COLO829 (cell line): ENCODE measurements at regions not wholly inside any gene's neighbourhood (a gene's known extent, or its start where the extent isn't known, plus 50 kb on each side); places are given as distances from the start of the nearest gene placed in this dataset.

Source experiments
- DNase-seq: peaks from one replicate; pipeline ENCODE4 v3.0.0; 2012; ENCODE audit warnings: low spot score

GRCh38 chr9:89723469-89724100, 118.8 kb downstream of the GADD45G start:
- no peak for DNase-seq

GRCh38 chr9:89724659-89725058, 119.8 kb downstream of the GADD45G start:
- no peak for DNase-seq

DNA sequence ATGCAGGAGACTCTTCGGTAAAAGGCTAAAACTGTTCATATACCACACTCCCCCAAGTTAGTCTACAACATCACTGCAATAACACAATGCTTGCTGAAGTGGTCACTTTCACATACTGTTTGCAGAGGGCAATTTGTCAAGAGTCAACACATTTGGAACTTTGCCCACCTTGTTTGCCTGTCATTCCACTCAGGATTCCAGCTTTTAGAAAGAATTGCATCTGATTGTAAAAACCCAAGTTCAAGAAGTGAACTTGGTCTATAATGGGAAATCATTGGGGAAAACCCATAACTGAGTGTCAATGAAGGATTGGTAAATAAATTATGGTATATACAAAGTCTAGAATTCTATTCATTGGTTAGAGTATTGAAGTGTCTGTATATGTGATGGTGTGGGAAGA, 120.5 kb downstream of the GADD45G start:
- no peak for DNase-seq

- no peak for DNase-seq
These were observed 125.2 kb downstream of the GADD45G start for GRCh38 chr9:89729954-89730530.

DNA sequence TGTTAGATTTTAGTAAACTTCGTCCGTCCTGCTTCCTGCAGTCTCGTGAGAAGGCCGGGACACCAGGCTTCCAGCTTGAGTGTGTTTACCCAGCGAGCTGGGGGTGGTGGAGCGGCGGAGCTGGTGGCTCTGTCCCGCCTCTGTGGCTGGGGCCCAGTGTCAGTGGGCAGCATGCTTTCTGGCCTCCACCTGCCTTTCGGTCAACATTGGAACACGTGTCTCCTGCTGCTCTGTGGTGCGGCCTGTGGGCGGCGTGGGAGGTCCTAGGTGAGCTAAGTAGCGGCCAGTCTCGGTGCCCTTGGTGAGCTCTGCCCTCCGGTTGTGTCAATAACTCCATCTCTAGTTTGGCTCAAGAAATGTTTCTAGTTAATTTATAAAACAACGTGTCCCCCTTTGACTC, 125.9 kb downstream of the GADD45G start:
- no peak for DNase-seq

DNA sequence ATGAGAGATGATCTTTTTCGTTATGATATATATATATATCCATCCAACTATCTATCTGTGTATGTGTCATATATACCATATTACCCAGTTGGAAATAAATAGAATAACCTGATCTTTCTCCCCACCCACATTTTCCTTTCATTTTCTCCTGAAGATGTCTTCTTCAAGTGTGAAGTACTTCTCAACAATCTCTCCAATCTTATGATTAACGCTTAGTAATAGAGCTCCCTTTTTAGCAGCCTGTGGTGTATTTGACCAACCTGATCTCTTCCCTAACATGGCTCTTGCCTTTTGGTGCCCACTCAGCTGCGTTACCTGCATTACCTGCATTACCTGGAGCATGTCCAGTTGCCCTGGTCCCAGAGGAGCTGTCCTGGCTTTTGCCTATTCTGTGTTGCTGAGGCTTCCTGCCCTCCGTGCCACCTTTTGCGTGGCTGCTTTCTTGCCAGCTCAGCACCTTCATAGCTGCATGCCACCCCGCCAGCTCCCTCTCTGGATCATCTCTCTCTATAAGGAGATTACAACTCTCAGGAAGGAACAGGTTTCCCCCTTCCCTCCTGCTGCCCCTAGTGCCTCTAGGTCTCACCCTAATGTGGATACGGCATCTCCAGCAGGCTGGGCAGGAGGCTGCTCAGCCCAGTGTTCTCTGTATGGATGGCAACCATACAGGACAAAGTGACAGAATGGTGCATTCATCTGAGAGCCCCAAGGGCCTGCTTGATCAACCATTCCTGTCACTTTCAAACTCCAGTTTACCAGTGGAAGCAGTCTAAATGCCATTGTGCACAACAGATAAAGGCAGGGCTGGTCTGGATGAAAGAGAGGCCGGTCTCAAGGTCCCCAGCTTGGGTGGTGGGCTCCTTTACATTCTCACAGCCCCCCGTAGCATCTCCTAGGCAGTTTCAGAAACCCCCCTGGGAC, 126.7 kb downstream of the GADD45G start:
- no peak for DNase-seq

DNA sequence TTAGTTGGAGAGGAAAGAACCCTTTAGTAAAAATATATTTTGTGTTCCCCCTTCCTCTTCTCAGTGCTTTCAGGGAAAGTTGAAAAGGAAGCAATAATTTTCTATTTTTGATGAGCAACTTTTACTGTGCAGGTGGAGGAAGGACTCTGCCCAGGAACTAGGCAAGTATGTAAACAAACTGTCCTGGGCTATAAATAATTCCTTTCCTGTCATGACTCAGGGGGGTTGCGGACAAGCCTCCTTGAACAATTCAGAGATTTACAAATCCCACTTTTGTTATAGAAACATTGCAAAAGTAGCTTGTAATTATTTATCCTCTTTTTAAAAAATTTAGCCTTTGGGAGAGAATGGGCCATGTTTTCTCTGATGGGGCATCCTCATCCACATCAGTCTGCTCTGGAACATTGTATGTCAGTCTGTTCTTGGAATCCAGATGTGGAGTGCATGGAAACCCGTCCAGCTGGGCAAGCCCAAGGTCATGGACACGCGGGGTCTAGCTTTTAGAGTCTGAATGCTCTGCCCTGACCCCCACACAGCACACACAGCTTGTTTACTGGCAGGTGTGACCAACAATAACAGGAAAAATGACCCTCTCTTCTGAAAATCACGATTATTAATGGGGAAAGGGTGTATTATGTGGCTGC, 127.6 kb downstream of the GADD45G start:
- DNase-seq = no peak

- DNase-seq = no peak
These were observed 128.1 kb downstream of the GADD45G start for GRCh38 chr9:89732939-89733324.

DNA sequence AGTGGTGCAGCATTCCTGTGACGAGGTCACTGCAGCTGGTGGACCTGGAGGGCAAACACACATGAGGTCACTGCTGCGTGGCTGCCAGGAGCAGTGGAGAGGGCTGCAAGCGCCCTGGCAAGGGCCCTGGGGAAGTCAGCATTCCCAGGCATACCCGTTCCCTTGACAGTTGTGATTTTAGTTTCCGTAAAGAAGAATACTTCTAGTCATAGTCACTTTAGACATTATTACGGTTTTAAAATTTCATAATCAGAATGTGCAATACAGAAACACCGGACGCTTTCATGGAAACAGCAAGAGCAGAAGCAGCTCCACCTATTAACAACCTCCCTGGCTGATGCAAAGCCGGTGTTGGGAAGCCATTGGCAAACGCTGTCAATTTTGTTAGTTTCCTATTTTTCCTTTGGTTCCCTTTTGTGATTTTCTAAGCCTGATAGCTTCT, 129.8 kb downstream of the GADD45G start:
- no peak for DNase-seq

GRCh38 chr9:89738137-89738932, 133.5 kb downstream of the GADD45G start:
- no peak for DNase-seq

GRCh38 chr9:89739511-89739910, 134.7 kb downstream of the GADD45G start:
- DNase-seq = no peak

- DNase-seq = no peak
These were observed 135.1 kb downstream of the GADD45G start for GRCh38 chr9:89739916-89740315.

- no peak for DNase-seq
These were observed 135.9 kb downstream of the GADD45G start for GRCh38 chr9:89740722-89741121.

DNA sequence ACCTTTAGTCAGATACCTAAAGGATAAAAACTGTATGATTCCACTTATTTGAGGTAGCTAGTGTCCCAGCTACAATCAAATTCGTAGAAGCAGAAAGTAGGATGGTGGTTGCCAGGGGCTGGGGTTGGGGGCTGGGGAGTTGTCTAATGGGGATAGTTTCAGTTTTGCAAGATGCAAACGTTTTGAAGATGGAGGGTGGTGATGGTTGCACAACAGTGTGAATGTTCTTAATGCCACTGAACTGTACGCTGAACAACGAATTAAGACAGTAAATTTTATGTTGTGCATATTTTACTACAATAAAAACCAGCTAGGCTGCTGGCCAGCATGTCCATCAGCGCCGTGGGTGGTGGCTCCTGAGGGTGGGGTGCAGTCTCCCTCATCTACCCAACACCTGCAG, 137.8 kb downstream of the GADD45G start:
- no peak for DNase-seq

- no peak for DNase-seq
These were observed 138.4 kb downstream of the GADD45G start for GRCh38 chr9:89743216-89743572.

DNA sequence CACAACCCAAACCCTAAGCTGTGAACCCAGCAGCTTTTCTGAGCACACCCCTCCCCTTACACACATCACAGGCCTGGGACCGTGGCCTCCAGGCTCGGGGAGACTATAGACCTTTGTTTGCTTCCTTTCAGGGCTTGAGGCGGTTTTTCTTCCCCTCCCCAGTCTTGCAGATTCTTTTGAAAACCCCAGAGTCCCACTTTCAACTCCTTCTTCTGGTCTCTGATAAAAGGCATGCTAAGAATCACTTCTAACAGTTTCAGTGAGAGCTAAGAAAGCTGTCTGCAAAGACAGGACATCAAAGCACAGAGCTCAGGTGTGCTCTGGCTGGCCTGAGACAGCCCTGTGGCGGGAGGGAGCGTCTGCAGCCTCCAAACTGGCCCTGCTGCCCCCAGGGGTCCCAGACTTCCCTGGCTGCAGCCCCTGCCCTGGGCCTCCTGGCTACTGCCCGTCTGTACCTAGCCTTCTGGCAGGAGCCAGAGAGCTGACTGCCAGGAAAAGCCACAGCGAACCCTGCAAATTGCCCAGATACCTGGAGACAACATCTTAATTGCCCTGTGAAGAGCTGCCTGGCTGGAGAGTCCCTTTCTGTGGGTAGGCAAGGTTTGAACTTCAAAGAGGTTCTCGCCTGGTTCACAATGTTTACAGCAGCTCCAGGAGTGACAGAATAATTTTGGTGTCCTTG, 138.9 kb downstream of the GADD45G start:
- no peak for DNase-seq

DNA sequence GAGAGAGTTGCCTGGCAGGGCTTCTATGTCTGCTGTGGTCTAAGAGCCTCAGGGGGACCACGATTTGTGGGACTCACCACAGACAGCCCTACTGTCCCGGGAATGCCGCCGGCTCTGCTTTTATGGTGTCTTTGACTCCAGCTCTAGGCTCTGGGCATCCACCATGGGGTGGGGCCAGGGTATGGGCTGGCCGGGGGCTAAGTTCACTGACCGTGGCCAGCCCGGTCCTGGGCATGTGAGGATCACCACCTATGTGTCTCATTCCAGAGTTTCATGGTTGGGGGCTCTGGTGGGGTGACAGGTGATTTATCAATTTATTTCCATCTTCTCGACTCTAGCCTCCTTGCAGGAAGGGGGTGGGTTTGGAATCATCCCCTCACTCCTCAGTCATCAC, 139.4 kb downstream of the GADD45G start:
- no peak for DNase-seq

DNA sequence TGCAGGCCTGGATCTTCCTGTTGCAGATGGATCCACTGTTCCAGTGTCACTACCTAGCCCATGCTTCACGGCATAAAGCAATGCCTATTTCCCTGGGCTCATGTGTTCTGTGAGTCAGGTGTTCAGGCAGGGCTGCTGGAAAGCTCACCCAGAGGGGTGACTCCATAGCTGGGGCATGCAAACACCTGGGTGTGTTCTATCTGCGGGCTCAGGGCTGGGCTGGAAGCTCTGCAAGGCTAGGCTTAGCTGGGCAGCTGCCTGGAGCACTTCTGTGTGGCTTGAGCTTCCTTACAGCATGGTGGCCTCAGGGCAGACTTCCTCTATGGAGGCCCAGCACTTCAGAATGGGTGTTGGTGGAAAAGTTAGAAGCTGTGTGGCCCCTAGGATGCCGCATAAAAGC, 139.9 kb downstream of the GADD45G start:
- DNase-seq = no peak

DNA sequence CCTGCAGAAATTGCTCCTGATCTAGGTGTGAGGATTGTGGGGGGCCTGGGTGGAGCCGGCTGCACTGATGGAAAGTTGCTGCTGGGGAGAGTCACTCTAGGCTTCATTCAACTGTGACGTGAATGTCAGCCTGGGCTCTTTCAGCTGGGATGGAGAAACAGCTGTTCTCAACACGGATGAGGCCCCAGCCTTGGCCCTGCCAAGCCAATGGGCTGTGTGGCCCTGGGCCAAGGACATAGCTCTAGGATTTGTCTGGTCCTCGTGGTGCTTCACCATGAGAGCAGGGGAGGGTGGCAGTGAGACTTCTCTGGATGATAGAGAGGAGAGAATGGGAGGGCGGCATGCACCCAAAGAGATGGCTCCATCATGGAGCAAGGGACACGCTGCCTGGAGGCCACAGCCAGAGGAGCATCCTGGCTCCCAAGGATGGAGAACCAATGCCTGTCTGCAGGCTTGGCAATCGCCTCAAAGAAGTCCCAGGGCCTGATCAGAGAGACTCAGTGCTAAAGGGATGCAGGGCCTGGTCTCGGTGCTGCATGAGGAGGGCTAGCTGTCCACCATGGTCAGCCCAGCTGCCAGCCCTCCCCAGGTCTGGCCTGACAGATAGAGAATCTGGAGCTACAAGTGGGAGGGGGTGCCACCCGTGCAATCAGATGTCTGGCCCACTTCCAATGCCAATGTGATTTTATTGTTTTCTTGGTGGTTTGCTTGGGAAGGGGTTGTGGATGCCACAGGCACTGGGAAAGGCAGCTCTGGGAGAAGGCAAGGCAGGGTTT, 141.0 kb downstream of the GADD45G start:
- DNase-seq = no peak

GRCh38 chr9:89746385-89747116, 141.7 kb downstream of the GADD45G start:
- DNase-seq = no peak
